RCC 7860 (cell line): ENCODE measurements at regions not wholly inside any gene's neighbourhood (a gene's known extent, or its start where the extent isn't known, plus 50 kb on each side); places are given as distances from the start of the nearest gene placed in this dataset.
A peak's percentile ranks its signal among the peaks of the same experiment; 100 is the strongest.

Source experiments
- DNase-seq: peaks from one replicate; pipeline ENCODE4 v3.0.0-alpha.2; 2015; ENCODE audit warnings: low spot score
- FAIRE-seq: peaks from 2 replicates; lab custom pipeline; 2012; peaks lifted over from hg19 to GRCh38; lab: Jason Lieb, UNC

DNA sequence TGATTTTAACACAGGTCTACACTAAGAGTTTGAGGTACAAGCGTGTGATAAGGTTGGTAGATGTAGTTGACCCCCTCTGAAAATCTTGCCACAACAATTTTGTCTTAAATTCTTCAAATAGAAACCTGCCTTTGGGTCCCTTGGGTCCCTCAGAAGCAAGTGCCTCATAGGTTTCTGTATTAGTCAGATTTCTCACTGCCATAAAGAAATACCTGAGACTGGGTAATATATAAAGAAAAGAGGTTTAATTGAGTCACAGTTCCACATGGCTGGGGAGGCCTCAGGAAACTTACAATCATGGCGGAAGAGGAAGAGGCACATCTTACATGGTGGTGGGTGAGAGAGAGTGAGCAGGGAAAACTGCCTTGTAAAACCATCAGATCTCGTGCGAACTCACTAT is 301.2 kb downstream of the MAP2K6 start:
- no peak for DNase-seq
- FAIRE-seq: no peak

- FAIRE-seq: no peak
- DNase-seq: no peak
Observed at GRCh38 chr17:69716556-69716955, 302.1 kb downstream of the MAP2K6 start.

GRCh38 chr17:69717214-69717613 is 302.7 kb downstream of the MAP2K6 start:
- FAIRE-seq (no peak), DNase-seq (no peak)

GRCh38 chr17:69717819-69718218 is 303.3 kb downstream of the MAP2K6 start:
- FAIRE-seq: no peak

GRCh38 chr17:69719474-69720048 is 305.1 kb downstream of the MAP2K6 start:
- DNase-seq (no peak), FAIRE-seq (no peak)

More at GRCh38 chr17:69717819-69718218, 303.3 kb downstream of the MAP2K6 start:
- no peak for DNase-seq

DNA sequence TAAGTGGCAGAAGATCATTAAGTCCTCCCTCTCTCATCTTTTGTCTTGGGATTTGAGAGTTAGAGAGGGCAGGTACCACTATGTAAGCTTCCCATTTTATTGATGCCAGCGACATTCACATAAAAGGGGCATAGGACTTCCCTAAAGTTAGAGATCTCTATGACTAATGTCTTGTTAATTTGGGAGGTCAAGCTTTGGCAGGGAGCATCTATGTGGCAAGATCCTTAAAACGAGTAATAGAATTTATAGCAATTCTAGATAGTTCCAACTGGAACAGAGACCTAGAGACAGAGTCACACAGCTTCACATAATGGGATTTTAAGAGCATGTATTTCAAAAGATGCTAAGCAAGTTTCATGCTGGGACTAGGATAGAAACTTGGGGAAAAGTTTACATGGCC is 308.0 kb downstream of the MAP2K6 start:
- FAIRE-seq (no peak), DNase-seq (no peak)

- no peak for DNase-seq
- FAIRE-seq: no peak
Observed at GRCh38 chr17:69723316-69723715, 308.8 kb downstream of the MAP2K6 start.

- DNase-seq: no peak
- no peak for FAIRE-seq
Observed at GRCh38 chr17:69723741-69724140, 309.2 kb downstream of the MAP2K6 start.

DNA sequence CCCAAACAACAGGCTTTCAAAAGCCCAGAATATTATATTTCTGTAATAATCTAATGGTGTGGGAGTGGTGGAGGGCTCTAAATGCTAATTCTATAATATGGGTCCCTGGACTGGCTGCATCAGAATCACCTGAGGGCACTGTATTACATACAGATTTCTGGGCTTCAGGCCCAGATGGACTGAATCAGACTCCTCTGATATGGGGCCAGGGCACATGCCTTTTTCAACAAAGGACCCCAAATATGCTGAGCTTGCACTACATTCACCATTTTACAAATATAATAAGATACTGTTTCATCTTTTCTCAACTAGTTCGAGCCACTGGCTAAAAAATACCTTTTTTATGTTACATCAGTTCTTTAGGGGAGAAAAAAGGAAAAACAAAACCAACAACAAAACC is 309.7 kb downstream of the MAP2K6 start:
- DNase-seq (no peak), FAIRE-seq (no peak)

DNA sequence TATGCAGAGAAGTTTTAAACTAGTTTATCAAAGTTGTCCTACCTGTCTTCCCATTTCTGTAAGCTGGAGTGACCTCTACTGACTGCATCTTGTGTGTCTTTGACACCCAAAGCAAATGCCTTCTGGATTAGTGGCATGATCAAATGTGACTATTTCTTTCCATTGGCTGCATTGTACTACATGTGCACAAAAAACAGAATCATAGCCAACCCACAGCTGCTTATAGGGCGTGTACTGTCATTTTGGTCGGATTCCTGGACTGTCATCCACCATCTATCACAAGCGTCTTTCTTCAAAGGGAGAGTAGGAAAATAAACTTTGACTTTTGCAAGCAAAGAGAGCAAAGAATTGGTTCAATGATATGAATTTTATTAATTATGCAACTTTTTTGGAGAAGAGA is 310.6 kb downstream of the MAP2K6 start:
- FAIRE-seq: no peak
- no peak for DNase-seq

DNA sequence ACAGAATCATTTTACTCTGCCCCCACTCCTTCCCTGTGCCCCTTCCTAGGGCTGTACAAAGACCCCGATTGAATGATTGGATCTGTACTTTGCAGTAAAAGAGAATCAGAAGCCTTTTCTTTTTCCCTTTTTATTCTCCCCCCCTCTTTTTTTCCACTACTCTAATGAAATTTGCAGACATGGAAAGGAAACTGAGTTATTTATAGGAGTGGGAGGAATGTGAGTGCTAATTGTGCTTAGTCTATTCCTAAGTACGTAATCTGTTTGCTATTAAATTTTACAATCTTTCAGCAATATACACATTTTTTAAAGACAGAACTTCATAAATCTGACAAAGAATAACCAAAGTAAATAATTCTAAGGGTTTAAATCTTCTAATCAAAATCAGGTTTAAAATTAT is 314.3 kb downstream of the MAP2K6 start:
- FAIRE-seq (no peak), DNase-seq (no peak)

DNA sequence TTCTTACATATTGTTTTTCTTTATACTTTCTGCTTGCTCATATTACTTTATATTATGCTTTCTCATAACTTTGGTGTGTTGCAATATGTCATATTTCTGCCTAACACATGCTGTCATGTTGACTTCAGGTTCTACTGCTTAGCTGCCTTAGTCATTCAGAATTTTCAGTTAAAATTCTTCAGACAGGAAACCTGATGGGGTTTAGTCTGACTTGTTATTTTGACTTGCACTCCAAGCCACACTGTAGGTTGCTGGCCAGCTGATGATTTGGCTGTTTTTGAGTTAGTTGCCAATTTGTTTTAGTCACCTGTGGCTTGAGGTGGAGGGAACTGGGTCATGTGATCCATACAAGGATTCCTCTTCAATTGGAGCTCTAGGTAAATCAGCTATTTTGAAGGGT is 315.4 kb downstream of the MAP2K6 start:
- FAIRE-seq: peak; percentile 77
- peak; percentile 60 for DNase-seq

- DNase-seq (peak; percentile 97), FAIRE-seq (peak; percentile 99)
Observed at GRCh38 chr17:69732272-69732918, 317.9 kb downstream of the MAP2K6 start.

DNA sequence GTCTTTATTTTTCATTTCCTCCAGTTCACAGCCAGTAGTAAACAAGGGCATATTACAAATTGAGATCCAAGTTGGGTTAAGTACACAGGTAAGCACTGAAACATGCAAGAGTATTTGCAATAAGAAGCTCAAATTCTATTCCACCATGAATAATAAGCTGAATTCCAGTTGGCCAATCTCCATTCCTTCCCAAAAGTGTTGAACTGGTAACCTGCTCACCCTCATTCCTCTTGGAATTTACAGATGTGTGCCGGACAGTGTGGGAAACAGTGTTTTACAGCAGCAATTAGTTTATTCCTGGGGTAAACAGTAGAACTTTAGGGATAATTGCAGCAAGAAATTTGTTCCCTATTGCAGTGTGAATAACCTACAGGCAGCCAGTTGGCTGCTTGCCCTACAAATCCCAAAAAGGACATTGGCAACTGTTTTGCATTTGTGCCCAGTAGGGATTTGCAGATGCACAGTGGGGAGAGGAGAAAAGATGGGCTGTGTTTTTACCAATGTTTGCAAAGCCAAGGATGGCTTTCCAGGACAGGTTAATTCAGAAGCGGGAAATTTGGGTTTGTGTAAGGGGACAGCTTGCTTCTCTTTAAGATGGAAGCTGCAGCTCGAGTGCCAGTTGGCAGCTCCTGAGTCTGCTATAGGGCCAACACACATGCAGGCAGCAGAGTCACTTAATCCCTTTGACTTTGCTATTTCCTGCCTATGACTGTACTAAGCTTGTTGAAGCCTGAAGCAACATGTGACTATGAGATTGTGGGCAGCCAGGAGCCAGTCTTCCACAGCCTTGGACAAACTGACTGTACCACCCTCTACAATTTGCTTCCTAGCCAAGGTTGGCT is 318.9 kb downstream of the MAP2K6 start:
- DNase-seq (peak; percentile 96), FAIRE-seq (peak; percentile 95)

- no peak for FAIRE-seq
- no peak for DNase-seq
Observed at GRCh38 chr17:69734656-69735055, 320.2 kb downstream of the MAP2K6 start.

DNA sequence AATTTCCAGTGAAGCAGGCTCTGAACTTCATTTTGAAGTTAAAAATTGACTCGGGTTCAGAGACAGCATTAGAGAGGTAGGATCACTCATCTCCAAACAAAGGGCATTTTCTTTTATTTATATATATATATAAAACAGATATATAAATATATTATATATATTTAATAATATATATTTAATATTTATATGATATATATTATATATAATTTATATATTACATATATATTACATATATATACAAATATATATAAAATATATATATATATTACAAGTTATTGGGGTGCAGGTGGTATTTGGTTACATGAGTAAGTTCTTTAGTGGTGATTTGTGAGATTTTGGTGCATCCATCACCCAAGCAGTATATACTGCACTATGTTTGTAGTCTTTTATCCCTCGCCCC is 320.8 kb downstream of the MAP2K6 start:
- DNase-seq: no peak
- peak; percentile 71 for FAIRE-seq

- peak; percentile 25 for DNase-seq
- no peak for FAIRE-seq
Observed at GRCh38 chr17:69743091-69743490, 328.6 kb downstream of the MAP2K6 start.

GRCh38 chr17:69744512-69745070 is 330.1 kb downstream of the MAP2K6 start:
- no peak for FAIRE-seq

DNA sequence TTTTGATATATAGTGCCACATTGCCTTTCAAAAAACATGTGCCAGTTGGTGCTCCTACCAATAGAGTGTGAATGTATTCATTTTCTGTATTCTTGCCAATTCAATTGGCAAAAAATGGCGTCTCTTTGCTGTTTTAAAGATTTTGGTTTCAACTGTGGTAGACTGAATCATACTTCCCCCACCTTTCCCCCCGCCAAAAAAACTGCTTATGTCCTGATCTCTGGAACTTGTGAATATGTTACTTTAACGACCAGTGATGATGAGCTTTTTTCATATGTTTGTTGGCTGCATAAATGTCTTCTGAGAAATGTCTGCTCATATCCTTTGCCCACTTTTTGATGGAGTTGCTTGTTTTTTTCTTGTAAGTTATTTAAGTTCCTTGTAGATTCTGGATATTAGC is 325.1 kb upstream of the KCNJ16 start:
- no peak for FAIRE-seq

More at GRCh38 chr17:69744512-69745070, 330.1 kb downstream of the MAP2K6 start:
- DNase-seq: no peak

GRCh38 chr17:69757688-69758430 is 317.2 kb upstream of the KCNJ16 start:
- FAIRE-seq (peak; percentile 53), DNase-seq (peak; percentile 28)

More for the DNA sequence above, 325.1 kb upstream of the KCNJ16 start:
- no peak for DNase-seq

DNA sequence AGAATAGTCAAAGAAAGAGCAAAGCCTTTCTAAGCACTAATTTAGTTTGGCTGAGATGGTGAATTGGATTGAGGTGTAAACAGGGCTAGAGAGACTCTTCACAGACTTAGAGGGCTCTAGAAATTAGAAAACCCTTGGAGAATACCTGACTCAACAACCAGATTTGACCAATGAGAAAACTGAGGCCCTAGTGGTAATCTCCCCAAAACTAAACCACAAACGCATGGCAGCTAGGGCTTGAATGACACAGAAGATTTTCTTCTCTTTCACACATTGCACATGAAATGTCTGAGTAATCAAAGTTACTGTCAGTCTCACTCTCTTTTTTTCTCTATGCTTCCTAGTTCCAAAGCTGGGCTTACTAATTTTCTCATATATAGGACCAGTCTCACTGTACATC is 314.5 kb upstream of the KCNJ16 start:
- FAIRE-seq: no peak
- no peak for DNase-seq
